ENCODE measurements at regions not wholly inside any gene's neighbourhood (a gene's known extent, or its start where the extent isn't known, plus 50 kb on each side); places are given as distances from the start of the nearest gene placed in this dataset.

DNA sequence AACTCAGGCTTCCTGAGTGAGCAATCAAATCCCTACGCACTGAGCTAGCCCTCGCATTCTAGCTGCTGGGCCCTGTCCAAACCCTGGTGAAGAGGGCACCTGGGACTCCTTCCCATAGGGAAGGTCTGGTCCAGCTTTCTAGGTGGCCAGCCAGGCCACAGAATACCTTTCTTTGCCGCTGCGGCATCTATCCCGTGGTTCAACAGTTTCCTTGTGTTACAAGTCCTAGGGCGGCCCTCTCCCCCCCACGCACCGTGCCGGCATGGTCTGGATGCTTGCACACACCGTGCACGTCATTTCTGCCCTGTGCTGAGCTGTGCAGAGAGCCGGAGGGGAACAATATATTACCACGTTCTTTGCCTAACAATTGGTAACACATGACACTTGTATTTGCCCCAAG lies 164.6 kb upstream of the TSHZ3 start:
- no peak for TF ChIP-seq RNF2 (IDR thresholded peaks at IDR 0.05; ENCODE audit: borderline replicate concordance, low read depth, low read length, missing control alignments, poor library complexity, severe bottlenecking)
- no peak for TF ChIP-seq SP4 (IDR thresholded peaks at IDR 0.05; ENCODE audit: low read length)
- TF ChIP-seq JUND (IDR thresholded peaks at IDR 0.05; ENCODE audit: low read length) = no peak
- TF ChIP-seq, protein P1, sequence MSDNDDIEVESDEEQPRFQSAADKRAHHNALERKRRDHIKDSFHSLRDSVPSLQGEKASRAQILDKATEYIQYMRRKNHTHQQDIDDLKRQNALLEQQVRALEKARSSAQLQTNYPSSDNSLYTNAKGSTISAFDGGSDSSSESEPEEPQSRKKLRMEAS (IDR thresholded peaks at IDR 0.05) = no peak
- TF ChIP-seq JUN (IDR thresholded peaks at IDR 0.05; ENCODE audit: low read depth, low read length) = no peak
